Fibroblast of lung (primary cell): ENCODE measurements at regions not wholly inside any gene's neighbourhood (a gene's known extent, or its start where the extent isn't known, plus 50 kb on each side); places are given as distances from the start of the nearest gene placed in this dataset.

Experiments used
- CTCF ChIP-seq, 2 donors: IDR thresholded peaks in 1 of 2; conservative IDR thresholded peaks in 1 of 2; 1 replicate in 1 of 2; 2 replicates in 1 of 2; pipeline ENCODE4 v1.5.1; 2011 to 2012; ENCODE audit warnings: low read length in 2 of 2, control low read depth in 1 of 2, inconsistent platforms in 1 of 2, low read depth in 1 of 2, mild to moderate bottlenecking in 1 of 2
- EZH2 ChIP-seq: IDR thresholded peaks from 2 replicates; pipeline ENCODE4 v1.5.1; 2012; ENCODE audit warnings: low read length, control low read depth, mild to moderate bottlenecking; ENCODE audit errors: missing control alignments

- TF ChIP-seq CTCF (conservative IDR thresholded peaks at IDR 0.05 in 1 of 2, IDR thresholded peaks at IDR 0.05 in 1 of 2; ENCODE audit: low read depth in 1 of 2, low read length in 2 of 2) = no peak
- no peak for TF ChIP-seq EZH2
Observed at GRCh38 chr2:106988361-106988760, 102.4 kb upstream of the ST6GAL2 start.
